GOT3 (cell line): ENCODE measurements at regions not wholly inside any gene's neighbourhood (a gene's known extent, or its start where the extent isn't known, plus 50 kb on each side); places are given as distances from the start of the nearest gene placed in this dataset.

ENCODE experiments used
- DNase-seq: peaks from one replicate; lab custom pipeline; 2025; ENCODE audit warnings: mixed read lengths; lab: John Stamatoyannopoulos, UW

GRCh38 chr14:86521031-86521730, 991.2 kb downstream of the FLRT2 start:
- DNase-seq = no peak

DNA sequence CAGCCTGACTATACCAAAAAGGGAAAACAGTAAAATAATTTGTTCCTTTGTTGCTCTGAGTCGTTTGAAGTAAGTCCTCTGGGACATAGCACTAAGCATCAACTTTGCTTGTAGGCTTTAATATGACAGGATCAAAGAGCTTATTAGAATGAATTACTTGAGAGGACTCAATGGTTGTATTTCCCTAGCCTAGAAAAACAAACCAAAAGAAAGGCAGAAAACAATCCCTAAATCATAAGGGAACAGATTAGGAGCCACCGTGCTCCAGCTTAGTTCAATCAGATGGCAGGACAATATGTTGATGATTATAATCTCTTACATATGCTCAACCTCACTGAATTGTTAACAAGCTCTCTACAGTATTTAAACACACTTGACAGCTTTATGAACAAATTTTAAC, 988.4 kb downstream of the FLRT2 start:
- DNase-seq = no peak

DNA sequence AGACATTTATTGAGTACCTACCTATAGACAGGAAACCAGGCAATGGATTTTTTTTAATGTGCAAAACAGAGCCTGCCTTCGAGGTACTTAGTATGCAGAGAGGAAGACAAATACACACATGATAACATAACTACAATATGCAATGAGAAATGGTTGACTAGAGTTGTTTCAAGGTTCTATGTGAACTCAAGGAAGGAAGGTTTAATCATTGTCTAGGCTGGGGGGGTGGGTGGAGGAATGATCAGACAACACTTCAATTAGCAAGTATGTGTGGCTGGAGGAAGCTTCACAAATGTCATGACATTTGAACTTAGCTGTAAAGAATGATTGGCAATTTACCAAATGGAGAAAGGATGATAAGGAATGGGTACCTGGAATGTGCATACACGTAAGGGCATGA, 985.3 kb downstream of the FLRT2 start:
- DNase-seq = no peak

DNA sequence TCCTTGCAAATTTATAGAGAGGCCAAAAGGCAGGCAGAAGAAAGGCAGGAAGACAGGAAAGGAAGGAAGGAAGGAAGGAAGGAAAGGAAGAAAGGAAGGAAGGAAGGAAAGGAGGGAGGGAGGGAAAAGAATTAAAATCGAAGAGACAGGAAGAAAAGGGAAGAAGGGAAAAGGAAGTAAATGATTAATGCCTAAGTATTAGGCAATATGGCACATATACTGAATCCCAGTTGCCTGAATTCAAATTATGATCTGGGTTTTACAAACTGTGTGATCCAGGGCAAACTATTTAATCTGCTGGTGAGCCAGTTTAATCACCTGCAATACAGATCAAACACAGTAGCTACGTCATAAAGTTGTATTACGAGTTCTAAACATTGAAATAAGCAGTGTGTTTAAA, 983.6 kb downstream of the FLRT2 start:
- no peak for DNase-seq

DNA sequence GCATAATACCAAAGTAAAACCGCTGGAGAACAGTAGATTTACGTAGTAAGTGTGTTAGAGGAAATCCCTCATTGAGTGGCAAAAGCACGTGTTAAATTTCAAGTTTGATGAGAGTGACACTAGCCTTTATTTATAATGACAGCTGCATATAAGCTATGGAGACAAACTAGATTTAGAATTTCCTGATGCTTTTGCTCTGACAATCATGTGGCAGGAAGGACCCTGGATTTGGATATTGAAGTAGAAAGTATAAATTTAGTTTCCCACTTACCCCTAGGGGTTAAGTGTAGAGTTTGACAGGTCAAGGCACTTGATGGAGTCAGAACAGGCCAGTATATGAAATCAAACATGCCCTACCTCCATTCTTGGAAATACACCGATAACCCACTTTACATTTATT, 983.1 kb downstream of the FLRT2 start:
- no peak for DNase-seq

- no peak for DNase-seq
Measured at GRCh38 chr14:86510491-86510890, 980.5 kb downstream of the FLRT2 start.

- DNase-seq = no peak
Measured at GRCh38 chr14:86505808-86506207, 975.9 kb downstream of the FLRT2 start.

- no peak for DNase-seq
Measured at GRCh38 chr14:86501611-86502010, 971.7 kb downstream of the FLRT2 start.

DNA sequence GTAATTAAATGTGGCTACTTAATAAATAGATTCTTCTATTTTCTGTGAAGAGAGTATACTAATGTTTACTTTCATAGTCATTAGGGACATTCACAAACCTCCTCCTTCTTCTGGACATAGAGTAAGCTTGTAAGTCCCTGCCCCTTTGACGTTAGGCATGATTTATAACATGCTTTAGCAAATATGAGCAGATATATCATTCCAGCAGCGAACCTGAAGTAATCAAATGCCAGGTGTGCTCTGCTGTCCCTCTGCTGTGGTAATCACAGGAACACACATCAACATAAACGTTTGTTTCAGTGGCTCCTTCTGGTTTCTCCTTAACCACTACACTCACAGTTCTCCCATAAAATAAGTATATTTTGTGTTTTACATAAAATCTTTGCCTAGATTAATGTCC, 961.8 kb downstream of the FLRT2 start:
- DNase-seq = no peak

GRCh38 chr14:86481104-86481503, 951.2 kb downstream of the FLRT2 start:
- DNase-seq = no peak

- no peak for DNase-seq
Measured at GRCh38 chr14:86464341-86464740, 934.4 kb downstream of the FLRT2 start.

- no peak for DNase-seq
Measured at GRCh38 chr14:86462193-86462753, 932.3 kb downstream of the FLRT2 start.

DNA sequence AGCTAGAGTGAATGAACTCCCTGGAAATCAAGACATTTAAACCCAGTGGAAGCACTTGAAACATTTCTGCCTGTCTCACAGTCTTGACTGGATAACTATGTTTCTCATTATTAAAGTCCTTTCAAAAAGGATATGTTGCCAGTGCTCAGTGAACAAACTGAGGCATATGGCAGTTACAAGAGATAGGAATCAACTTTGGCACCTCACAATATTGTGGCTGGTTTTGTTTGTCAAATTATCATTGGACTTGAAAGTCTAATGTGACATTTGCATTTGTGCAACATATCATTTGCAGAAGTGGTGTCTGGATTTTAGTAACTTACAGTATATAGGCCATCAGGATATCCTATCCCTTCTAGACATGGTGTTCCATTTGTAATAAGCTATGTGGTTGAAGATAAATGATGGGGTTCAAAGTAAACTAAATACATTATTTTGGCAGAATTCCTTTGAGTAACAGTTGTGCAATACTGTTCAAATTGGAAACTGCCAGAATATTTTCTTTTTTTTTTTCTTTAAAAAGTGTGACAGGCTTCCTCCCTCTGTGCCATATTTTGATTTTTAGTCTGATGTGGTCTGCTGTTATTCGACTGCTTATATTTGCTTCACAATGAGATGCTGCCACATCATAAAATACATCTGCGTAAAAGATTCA, 927.7 kb downstream of the FLRT2 start:
- DNase-seq = no peak

- no peak for DNase-seq
Measured at GRCh38 chr14:86450085-86450484, 920.1 kb downstream of the FLRT2 start.

DNA sequence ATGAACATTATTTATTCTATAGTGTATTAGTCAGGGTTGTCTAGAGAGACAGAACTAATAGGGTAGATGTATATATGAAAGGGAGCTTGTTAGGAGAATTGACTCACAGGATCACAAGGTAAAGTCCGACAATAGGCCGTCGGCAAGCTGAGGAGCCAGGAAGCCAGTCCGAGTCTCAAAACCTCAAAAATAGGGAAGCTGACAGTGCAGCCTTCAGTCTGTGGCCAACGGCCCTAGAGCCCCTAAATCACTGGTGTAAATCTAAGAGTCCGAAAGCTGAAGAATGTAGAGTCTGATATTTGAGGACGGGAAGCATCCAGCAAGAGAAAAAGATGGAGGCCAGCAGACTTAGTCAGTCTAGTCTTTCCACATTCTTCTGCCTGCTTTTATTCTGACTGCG, 912.2 kb downstream of the FLRT2 start:
- DNase-seq = no peak

DNA sequence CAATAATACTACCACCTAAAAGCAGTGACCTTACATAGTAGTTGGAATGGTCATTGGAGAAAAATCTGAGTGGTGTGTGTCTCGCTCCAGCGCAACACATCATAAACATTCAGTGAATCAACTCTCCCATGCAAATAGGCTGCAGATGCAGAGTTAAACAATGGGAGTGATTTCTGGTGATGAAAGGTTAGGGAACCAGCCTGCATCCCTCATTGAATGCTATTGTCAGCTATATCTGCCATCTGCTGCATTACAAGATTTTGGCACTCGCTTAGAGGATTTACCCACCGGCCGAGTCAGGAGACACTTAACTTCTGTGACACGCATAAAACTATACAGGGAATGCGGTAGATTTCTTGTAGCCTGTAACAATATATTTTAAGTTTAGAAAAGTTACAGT, 900.9 kb downstream of the FLRT2 start:
- no peak for DNase-seq

GRCh38 chr14:86423214-86423613, 893.3 kb downstream of the FLRT2 start:
- DNase-seq = no peak

DNA sequence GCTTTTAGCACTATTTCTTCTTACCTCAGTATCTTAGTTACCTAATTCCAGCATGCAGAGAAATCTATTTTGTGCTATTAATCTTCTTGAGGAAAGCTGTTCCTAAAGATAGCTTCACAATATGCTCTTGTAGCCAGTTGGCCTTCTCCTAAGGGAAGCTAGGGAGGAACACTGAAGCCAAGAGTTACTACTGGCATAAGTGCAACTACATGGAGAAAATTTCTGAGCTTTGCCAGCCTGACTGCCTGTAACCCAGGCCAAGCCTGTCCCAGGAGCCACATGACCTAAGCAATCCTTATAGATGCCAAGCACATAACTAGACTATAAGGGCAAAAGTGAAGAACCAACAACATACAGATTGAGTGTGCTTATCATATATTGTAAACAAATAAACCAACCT, 890.2 kb downstream of the FLRT2 start:
- no peak for DNase-seq

- no peak for DNase-seq
Measured at GRCh38 chr14:86414146-86414545, 884.2 kb downstream of the FLRT2 start.

- no peak for DNase-seq
Measured at GRCh38 chr14:86404989-86405649, 875.2 kb downstream of the FLRT2 start.

DNA sequence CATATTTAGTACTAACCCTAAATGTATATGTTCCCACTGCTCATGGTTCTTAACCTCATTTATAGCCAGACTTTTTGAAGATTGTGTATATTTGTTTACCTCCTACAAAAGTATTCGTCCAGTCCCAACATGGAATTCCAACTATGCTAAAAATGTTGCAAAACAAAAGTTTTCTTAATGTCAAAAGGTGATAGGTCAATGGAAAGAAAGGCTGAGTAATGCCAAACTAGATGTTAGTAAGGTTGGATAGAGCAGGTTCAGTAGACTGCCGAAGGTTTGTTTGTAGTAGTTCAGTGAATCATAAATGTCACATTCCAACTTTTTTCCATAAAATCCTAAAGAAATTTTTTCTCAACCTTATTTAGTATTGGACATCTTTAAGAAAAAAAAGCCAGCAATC, 874.5 kb downstream of the FLRT2 start:
- no peak for DNase-seq

GRCh38 chr14:86402545-86402944, 872.6 kb downstream of the FLRT2 start:
- DNase-seq = no peak

GRCh38 chr14:86391085-86391484, 861.1 kb downstream of the FLRT2 start:
- DNase-seq = no peak
